H1 (cell line): ENCODE measurements at regions not wholly inside any gene's neighbourhood (a gene's known extent, or its start where the extent isn't known, plus 50 kb on each side); places are given as distances from the start of the nearest gene placed in this dataset.

Source experiments
- ASH2L ChIP-seq: fragments of 200-600, 300-600 bp; sonication (generic); IDR thresholded peaks from one replicate; pipeline ENCODE4 v1.7.1; 2017; ENCODE audit warnings: low read length
- CHD1 ChIP-seq: IDR thresholded peaks from 2 replicates; pipeline ENCODE4 v1.6.1; 2012; ENCODE audit warnings: low read depth, low read length, improper control_type of control experiment
- CTCF ChIP-seq, 3 experiments: IDR thresholded peaks; 1 replicate in 2 of 3; 2 replicates in 1 of 3; pipeline versions ENCODE4 v1.5.1 to v1.6.1; 2011; ENCODE audit warnings: low read length in 3 of 3, mild to moderate bottlenecking in 3 of 3, inconsistent platforms in 2 of 3, low read depth in 1 of 3, moderate library complexity in 1 of 3; ENCODE audit not compliant: insufficient read depth in 1 of 3; ENCODE audit errors: control extremely low read depth in 1 of 3
- KDM4A ChIP-seq: IDR thresholded peaks from one replicate; pipeline ENCODE4 v1.7.1; 2012; ENCODE audit warnings: low read depth, mild to moderate bottlenecking, moderate library complexity, low read length, inconsistent platforms; ENCODE audit not compliant: severe bottlenecking
- PHF8 ChIP-seq: fragments of 200-600 bp; sonication (generic); conservative IDR thresholded peaks from 2 replicates; pipeline ENCODE4 v1.7.1; 2012; ENCODE audit warnings: low read depth, mild to moderate bottlenecking, inconsistent platforms, low read length, moderate library complexity
- POLR2A ChIP-seq, 2 experiments: IDR thresholded peaks; 1 replicate in 1 of 2; 2 replicates in 1 of 2; pipeline ENCODE4 v1.6.1; 2011; ENCODE audit warnings: low read depth in 2 of 2, low read length in 2 of 2, mild to moderate bottlenecking in 2 of 2; ENCODE audit errors: control extremely low read depth in 1 of 2
- RFX5 ChIP-seq: IDR thresholded peaks from 2 replicates; pipeline ENCODE4 v1.6.1; 2011; ENCODE audit warnings: low read depth, low read length, improper control_type of control experiment, borderline replicate concordance
- TEAD4 ChIP-seq: IDR thresholded peaks from 2 replicates; pipeline ENCODE4 v1.6.1; 2012; ENCODE audit warnings: low read depth, low read length, inconsistent platforms, mixed read lengths
- YY1 ChIP-seq: IDR thresholded peaks from 2 replicates; pipeline ENCODE4 v1.6.1; 2011; ENCODE audit warnings: low read depth, mild to moderate bottlenecking, low read length
- TF ChIP-seq, protein P1 (sequence below): IDR thresholded peaks from 2 replicates; pipeline ENCODE4 v1.6.1; 2012; ENCODE audit warnings: inconsistent platforms

DNA sequence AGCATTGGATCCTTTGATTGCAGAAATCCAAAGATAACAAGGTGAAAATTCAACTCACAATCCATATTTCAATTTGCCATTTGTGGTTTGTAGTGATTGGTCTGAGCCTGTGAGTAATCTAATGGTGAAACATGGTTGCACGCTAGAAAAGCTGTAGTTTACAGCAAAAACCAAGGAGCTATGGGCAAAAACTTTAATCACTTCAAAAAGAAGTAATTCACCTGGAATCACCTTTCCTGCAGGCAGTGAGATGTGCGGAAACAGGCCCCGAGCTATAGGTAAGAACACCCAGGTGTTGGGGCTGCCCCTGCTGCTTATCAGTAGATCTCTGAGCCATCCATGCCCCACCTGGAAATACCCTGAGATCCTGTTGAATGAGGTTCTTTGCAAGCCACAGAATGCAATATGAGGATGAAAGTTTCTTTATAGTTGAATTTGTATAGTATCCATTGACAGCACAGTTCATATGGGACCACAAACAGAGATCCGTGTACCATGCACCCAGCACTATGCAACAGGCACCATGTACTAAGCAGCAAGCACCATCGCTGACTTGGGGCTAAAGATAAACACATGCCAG is 208.2 kb downstream of the SPP2 start:
- no peak for TF ChIP-seq CTCF (IDR thresholded peaks at IDR 0.05; ENCODE audit: control extremely low read depth in 1 of 3, insufficient read depth in 1 of 3, low read depth in 1 of 3, low read length in 3 of 3)
- no peak for TF ChIP-seq YY1
- TF ChIP-seq RFX5: no peak
- no peak for TF ChIP-seq KDM4A
- no peak for TF ChIP-seq TEAD4
- no peak for TF ChIP-seq CHD1
- no peak for TF ChIP-seq PHF8
- TF ChIP-seq ASH2L: no peak
- no peak for TF ChIP-seq POLR2A (IDR thresholded peaks at IDR 0.05; ENCODE audit: control extremely low read depth in 1 of 2, low read depth in 2 of 2, low read length in 2 of 2)
- TF ChIP-seq, protein P1, sequence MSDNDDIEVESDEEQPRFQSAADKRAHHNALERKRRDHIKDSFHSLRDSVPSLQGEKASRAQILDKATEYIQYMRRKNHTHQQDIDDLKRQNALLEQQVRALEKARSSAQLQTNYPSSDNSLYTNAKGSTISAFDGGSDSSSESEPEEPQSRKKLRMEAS: no peak
